ENCODE measurements at regions not wholly inside any gene's neighbourhood (a gene's known extent, or its start where the extent isn't known, plus 50 kb on each side); places are given as distances from the start of the nearest gene placed in this dataset.
"Not testable (repeated sequence)": the region's sequence is repeated elsewhere in the genome, so short reads cannot be mapped to it uniquely, and the experiment has no call there.

DNA sequence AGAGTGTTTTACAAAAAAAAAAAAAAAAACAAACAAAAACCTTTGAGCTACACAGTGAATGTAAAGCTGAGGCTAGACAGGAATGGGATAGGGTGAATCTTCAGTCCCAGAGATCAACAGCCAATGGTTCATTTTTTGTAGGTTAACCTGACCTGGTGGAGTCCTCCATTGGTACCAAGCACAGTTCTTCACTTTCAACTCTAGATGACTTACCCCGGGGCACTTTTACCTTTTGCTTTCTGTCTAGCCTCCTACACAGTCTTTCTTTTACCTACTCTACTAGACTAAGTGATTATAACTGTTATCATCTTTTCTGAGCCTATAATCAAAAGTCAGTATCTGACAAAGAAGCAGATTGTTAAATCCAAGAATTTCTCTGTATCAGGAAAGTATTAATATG is 50.9 kb downstream of the ANXA2R start:
- DNase-seq (ENCODE audit: insufficient read length, low spot score) (no peak), FAIRE-seq (no peak)

DNA sequence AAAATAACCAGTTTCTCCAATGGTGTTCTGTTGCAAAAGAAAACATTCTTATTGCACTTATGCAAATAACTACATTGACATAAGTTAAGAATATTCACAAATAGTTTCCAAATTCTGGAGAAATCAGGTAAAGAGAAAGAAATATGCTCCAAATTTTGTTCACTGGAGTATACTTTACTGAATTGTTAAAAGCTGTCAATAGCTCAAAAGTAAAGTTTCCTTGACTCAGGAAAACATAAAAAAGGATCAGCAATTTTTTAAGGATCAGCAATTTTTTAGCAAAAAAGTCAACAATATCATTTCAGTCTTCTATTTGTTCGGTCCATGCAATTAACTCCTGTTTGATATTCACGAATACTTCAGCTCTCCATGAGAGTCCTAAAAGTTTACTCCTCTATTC is 51.6 kb downstream of the ANXA2R start:
- no peak for DNase-seq (ENCODE audit: insufficient read length, low spot score)

DNA sequence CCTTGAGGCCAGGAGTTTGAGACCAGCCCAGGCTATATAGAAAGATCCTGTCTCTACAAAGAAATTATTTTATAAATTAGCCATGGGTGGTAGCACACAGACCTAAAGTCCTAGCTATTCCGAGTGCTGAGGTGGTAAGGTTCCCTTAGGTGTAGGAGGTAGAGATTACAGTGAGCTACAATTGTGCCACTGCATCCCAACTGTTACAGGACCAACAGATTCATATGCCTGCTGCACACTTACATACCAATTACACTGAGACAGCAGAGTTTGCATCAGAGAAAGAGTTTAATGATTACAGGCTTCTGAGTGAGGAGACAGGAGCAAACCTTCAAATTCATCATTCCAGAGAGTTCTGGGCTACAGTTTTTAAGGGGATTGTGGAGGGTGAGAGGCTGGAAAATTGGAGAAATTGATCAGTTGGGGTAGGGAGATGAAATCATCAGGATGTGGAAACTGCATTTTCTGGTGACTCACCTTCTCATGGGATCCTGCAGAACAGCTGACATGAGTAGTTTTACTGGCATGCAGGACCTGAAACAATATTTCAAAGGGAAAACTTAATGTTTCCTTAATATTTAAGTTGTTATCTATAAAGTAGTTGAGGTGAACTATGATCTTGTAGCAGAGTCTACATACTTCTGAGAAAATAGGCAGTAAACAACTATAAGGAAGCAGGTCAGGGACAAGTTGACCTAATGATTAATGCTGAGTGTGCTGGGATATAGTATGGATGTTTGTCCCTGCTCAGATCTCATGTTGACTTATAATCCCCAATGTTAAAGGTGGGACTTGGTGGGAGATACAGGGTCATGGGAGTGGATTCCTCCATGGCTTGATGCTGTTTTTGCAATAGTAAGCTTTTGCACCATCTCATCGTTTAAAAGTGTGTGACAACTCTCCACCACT is 54.7 kb downstream of the ANXA2R start:
- peak; percentile 36 for FAIRE-seq

More for the DNA sequence above, 51.6 kb downstream of the ANXA2R start:
- no peak for FAIRE-seq

DNA sequence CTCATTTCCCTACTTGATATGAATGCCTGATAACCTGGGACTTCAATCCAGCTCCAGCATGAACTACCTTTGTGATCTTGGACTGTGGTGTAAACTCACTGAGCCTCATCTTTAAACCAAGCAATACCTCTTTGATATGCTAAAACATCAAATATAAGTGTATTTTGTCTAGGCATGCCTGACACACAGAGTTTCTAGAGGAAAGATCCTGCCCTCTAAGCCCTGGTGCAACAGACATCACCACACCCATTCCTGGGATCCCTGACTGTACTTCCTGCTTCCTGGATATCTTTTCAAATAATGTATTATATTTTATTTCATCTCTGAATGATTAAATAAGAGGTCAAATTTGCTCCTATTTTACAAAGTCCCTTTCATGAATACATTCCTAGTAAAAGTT is 55.8 kb downstream of the ANXA2R start:
- no peak for DNase-seq (ENCODE audit: insufficient read length, low spot score)
- FAIRE-seq = no peak

More for the DNA sequence above, 54.7 kb downstream of the ANXA2R start:
- DNase-seq (ENCODE audit: insufficient read length, low spot score) = no peak

DNA sequence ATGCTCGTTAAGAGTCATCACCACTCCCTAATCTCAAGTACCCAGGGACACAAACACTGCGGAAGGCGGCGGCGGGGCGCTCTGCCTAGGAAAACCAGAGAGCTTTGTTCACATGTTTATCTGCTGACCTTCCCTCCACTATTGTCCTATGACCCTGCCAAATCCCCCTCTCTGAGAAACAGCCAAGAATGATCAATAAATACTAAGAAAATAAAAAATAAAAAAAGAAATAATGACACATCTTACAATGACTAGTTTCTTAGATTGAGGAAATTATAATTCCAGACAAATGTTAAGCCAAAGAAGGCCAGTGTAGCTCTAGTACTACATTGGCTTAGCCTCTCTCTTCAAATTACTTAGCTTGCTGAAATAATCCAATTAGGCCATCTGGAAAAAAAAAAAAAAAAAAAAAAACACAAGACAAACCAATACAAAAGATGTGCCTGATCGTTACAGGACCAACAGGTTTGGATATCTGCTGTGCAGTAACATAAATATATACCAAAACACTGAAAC is 58.0 kb downstream of the ANXA2R start:
- FAIRE-seq (no peak), DNase-seq (ENCODE audit: insufficient read length, low spot score) (no peak)

DNA sequence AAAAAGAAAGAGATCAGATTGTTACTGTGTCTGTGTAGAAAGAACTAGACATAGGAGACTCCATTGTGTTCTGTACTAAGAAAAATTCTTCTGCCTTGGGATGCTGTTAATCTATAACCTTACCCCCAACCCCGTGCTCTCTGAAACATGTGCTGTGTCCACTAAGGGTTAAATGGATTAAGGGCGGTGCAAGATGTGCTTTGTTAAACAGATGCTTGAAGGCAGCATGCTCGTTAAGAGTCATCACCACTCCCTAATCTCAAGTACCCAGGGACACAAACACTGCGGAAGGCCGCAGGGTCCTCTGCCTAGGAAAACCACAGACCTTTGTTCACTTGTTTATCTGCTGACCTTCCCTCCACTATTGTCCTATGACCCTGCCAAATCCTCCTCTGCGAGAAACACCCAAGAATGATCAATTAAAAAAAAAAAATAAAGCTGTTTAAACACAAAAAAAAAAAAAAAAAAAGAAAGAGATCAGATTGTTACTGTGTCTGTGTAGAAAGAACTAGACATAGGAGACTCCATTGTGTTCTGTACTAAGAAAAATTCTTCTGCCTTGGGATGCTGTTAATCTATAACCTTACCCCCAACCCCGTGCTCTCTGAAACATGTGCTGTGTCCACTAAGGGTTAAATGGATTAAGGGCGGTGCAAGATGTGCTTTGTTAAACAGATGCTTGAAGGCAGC is 58.6 kb downstream of the ANXA2R start:
- DNase-seq (ENCODE audit: insufficient read length, low spot score); FAIRE-seq: not testable (repeated sequence)

DNA sequence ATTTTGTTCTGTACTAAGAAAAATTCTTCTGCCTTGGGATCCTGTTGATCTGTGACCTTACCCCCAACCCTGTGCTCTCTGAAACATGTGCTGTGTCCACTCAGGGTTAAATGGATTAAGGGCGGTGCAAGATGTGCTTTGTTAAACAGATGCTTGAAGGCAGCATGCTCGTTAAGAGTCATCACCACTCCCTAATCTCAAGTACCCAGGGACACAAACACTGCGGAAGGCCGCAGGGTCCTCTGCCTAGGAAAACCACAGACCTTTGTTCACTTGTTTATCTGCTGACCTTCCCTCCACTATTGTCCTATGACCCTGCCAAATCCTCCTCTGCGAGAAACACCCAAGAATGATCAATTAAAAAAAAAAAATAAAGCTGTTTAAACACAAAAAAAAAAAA is 59.1 kb downstream of the ANXA2R start:
- FAIRE-seq = not testable (repeated sequence)

DNA sequence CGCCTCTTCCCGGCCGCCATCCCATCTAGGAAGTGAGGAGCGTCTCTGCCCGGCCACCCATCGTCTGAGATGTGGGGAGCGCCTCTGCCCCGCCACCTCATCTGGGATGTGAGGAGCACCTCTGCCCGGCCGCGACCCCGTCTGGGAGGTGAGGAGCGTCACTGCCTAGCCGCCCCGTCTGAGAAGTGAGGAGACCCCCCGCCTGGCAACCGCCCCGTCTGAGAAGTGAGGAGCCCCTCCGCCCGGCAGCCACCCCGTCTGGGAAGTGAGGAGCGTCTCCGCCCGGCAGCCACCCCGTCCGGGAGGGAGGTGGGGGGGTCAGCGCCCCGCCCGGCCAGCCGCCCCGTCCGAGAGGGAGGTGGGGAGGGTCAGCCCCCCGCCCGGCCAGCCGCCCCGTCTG is 59.7 kb downstream of the ANXA2R start:
- FAIRE-seq; DNase-seq (ENCODE audit: insufficient read length, low spot score): not testable (repeated sequence)

More for the DNA sequence above, 59.1 kb downstream of the ANXA2R start:
- DNase-seq (ENCODE audit: insufficient read length, low spot score) = not testable (repeated sequence)

DNA sequence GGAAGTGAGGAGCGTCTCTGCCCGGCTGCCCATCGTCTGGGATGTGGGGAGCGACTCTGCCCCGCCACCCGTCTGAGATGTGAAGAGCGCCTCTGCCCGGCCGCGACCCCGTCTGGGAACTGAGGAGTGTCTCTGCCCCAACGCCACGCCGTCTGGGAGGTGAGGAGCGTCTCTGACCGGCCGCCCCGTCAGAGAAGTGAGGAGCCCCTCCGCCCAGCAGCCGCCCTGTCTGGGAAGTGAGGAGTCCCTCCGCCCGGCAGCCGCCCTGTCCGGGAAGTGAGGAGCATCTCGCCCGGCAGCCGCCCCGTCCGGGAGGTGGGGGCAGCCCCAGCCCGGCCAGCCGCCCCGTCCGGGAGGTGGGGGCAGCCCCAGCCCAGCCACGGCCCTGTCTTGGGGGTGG is 60.9 kb downstream of the ANXA2R start:
- not testable (repeated sequence) for DNase-seq (ENCODE audit: insufficient read length, low spot score); FAIRE-seq

DNA sequence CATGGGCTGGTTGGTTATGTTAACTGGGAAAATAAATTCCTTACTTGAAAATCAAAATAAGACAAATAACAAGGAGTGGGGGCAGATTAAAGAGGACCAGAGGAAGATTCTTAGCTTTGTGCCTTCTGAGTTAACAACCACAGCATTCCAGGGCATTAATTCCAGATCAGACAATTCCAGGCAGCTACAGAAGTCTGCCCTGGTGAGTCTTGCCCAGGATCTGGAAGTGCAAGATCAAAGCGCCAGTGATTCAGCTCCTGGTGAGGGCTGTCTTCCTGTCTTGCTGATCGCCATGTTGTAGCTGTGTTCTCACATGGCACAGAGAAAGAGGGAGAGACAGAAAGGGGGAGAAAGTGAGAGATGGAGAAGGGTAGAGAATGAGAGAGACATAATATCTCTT is 65.6 kb downstream of the ANXA2R start:
- no peak for FAIRE-seq
- no peak for DNase-seq (ENCODE audit: insufficient read length, low spot score)

DNA sequence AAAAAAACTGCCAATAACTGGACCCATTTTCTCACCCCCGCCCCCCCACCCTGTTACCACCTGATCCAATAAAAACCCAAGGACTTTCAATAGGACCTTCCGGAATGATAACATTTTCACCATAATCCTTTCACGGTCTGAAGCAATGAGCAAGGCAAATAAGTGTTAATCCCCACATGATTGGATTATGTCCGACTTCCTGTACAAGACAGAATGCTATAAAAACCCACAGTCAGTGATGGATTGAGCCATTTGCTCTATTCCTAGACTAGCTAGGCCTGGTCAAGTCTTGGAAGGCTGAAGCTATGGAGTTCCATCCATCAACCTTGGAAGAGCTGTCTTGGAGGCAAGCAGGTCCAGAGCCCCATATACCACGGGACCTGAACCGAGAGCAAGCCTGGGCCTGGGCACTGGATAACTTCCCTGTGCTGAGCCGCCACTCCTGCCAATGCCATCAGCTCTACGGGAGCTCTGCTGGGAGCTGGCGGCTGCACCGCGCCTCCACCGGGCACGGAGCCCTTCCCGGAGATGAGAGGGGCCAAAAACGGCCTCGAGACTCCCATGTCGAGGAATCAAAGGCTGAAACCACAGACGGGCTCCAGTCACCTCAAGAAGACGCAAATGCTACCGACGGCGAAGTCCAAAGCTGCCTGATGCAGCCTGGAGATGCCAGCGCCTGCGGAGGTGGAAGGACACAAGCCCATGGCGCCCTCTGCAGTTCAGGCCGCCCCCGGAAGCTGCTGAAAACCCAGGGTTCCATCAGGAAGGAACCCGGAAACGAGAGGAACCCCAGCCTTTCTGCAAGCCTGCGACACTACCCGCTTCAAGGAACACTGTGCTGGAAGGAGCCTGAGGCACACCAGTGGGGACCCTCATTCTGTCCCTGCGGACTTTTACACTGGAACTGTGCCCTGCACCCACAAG is 69.2 kb downstream of the ANXA2R start:
- DNase-seq (ENCODE audit: insufficient read length, low spot score) (no peak), FAIRE-seq (no peak)

DNA sequence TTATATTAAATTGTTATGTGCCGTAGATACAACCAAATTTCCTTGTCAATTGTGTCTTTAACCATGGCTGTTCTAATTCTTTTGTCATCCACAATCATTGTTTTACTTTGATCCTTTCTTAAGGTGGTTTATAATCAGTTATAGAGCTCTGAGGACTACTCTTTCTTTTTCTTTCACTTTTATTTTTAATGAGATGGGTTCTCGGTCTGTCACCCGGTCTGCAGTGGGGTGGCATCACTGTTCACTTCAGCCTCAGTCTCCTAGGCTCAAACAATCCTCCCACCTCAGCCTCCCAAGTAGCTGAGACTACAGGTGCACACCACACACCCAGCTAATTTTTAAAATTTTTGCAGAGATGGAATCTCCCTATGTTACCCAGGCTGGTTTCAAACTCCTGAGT is 74.2 kb downstream of the ANXA2R start:
- no peak for DNase-seq (ENCODE audit: insufficient read length, low spot score)
- FAIRE-seq = no peak

DNA sequence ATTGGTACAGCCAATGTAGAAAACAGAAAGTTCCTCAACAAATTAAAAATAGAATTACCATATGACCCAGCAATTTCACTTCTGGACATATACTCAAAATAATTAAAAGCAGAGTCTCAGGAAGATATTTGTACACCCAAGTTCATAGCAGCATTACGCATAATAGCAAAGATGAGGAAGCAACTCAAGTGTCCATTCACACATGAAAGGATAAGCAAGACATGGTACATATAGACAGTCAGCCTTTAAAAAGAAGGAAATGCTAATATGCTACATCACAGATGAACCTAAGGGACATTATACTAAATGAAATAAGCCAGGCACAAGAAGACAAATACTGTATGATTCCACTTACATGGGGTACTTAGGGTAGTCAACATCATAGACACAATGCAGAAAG is 76.7 kb downstream of the ANXA2R start:
- FAIRE-seq = peak; percentile 16
- no peak for DNase-seq (ENCODE audit: insufficient read length, low spot score)

DNA sequence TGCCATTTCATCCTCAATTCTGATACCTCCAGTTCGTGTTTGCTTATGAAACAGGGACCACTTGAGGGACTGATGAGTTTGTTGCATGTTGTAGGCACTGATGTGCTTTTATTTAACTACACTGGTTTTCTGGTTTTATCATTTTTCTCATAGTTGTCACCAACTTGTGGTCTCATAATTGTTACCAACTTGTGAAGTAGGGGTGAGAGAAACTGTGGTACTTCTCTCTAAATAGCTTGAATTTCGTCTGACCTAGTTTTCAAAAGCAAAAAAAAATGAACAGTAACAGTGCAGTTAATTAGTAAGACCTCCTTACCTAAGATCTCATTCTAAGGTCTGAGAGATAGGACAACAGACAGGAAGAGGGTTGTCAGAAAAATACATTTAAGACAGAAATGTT is 78.0 kb downstream of the ANXA2R start:
- no peak for FAIRE-seq

DNA sequence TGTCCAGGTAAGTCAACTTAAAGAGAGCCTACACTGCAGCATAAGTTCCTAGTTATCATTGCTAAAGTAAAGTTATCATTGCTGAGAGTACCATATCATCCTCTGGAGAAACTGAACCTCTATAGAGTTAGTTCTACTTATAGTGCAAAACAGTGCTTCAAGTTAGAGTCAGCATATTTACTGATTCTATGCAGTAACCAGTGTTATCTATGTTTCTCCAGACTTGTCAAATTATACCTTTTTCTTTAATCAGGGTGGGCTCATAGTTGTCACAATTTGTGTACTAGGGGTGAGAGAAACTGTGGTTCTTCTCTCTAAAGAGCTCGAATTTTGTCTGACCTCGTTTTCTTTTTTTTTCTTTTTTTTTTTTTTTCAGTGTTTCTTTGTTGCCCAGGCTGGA is 79.6 kb downstream of the ANXA2R start:
- no peak for DNase-seq (ENCODE audit: insufficient read length, low spot score)
- FAIRE-seq = peak; percentile 31

More for the DNA sequence above, 78.0 kb downstream of the ANXA2R start:
- no peak for DNase-seq (ENCODE audit: insufficient read length, low spot score)

DNA sequence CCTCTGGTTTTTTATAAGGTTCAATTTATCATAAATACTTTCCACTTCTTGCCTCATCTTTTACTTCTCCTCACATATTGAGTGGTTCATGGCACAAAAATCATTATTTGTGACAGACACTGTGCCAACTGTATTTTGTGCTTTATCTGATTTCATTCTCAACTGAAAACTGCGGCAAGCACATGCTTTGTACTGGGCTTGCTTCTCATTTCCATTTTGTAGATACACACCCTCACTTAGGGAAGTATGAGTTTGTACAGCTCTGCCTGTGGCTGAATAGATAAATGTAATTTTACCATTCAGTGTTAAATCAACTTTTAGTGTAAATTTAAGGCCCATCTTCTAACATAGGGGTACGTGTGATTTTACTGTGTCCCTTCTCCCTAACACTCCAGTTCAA is 83.6 kb downstream of the ANXA2R start:
- DNase-seq (ENCODE audit: insufficient read length, low spot score) (no peak), FAIRE-seq (no peak)

DNA sequence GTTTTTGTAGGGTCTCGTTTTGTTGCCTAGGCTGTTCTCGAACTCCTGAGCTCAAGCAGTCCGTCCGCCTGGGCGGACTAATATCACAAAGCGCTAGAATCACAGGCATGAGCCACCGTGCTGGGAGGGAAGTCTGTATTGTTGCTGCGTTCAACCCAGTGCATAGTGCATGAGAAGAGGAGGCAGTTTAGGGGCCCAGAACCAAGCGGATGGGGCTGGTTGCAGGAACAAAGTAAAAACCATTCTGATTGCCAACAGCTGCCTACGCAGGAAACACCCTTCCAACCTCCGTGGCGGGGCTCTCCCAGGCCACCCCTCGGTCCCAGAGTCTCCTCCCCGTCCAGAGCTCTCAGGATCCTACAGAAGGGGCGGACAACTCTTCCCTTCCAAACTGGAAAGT is 87.1 kb downstream of the ANXA2R start:
- no peak for FAIRE-seq

DNA sequence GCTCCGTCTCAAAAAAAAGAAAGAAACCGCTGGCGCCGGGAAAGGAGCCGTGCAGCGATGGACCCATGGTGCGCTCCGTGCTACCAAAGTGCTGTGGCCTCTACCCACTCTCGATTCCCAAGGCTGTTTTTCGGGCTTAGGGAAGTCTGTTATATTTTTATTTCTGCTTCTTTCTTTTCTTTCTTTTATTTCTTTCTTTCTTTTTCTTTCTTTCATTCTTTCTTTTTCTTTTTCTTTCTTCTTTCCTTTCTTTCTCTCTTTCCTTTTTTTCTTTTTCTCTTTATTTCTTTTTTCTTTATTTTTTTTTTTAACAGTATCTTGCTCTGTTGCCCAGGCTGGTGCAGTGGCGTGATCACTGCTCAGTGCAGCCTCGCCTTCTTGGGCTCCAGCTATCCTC is 87.5 kb downstream of the ANXA2R start:
- DNase-seq (ENCODE audit: insufficient read length, low spot score) (no peak), FAIRE-seq (no peak)

More for the DNA sequence above, 87.1 kb downstream of the ANXA2R start:
- DNase-seq (ENCODE audit: insufficient read length, low spot score) = no peak

DNA sequence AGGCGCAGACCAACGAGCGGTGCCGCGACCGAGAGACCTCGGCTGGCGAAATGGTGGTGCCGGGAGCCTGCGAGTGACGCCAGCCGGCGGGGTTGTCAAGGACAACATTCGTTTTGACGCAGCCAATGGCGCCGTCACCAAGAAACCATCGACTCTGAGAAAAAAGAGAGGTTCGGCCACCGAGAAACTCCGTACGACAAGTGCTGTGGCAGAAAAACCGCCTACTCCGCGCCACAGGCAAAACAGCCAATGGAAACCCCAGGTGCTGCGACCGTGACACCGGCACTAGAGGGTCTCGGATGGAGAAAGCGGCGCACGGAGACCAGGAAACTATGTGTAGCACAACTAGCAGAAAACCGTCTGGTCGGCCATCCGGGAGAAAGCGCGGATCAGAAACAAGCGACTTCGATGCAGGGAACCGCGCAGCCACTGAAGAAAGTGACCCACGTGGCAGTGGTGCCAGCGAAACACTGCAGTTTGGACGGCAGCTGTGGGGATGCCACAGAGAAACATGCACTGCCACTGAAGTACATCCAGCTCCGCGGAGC is 88.8 kb downstream of the ANXA2R start:
- DNase-seq (ENCODE audit: insufficient read length, low spot score) (no peak), FAIRE-seq (no peak)

Measured in HTR-8/SVneo (cell line).